HEK293T (cell line): ENCODE measurements at regions not wholly inside any gene's neighbourhood (a gene's known extent, or its start where the extent isn't known, plus 50 kb on each side); places are given as distances from the start of the nearest gene placed in this dataset.

ENCODE experiments used
- CTCF ChIA-PET: fragments of 350-600 bp; formaldehyde crosslinking; extraction: SDS; loops from one replicate; lab custom pipeline; 2021; ENCODE audit warnings: antibody characterized with exemption, inconsistent platforms; lab: Yijun Ruan, JAX
- POLR2A ChIA-PET: fragments of 350-600 bp; formaldehyde crosslinking; extraction: SDS; loops from one replicate; lab custom pipeline; 2020; ENCODE audit warnings: antibody characterized with exemption, inconsistent platforms; lab: Yijun Ruan, JAX
- DNase-seq: peaks from one replicate; pipeline ENCODE4 v3.0.0; 2012; ENCODE audit warnings: mixed read lengths; ENCODE audit errors: extremely low spot score
- ARNT ChIP-seq: fragments of 450-650 bp; IDR thresholded peaks from 2 replicates; pipeline ENCODE4 v1.6.1; 2017; ENCODE audit warnings: mild to moderate bottlenecking
- BHLHE40 ChIP-seq: fragments of 450-650 bp; IDR thresholded peaks from 2 replicates; pipeline ENCODE4 v1.6.1; 2016; ENCODE audit warnings: mild to moderate bottlenecking, moderate library complexity, borderline replicate concordance
- CTBP1 ChIP-seq: fragments of 450-650 bp; IDR thresholded peaks from 2 replicates; pipeline ENCODE4 v1.6.1; 2016; ENCODE audit warnings: borderline replicate concordance
- ELF4 ChIP-seq: fragments of 450-650 bp; IDR thresholded peaks from 2 replicates; pipeline ENCODE4 v1.6.1; 2017; ENCODE audit warnings: antibody characterized with exemption
- FOXA1 ChIP-seq: fragments of 450-650 bp; IDR thresholded peaks from 2 replicates; pipeline ENCODE4 v1.6.1; 2016; ENCODE audit warnings: mild to moderate bottlenecking
- FOXK2 ChIP-seq: fragments of 450-650 bp; IDR thresholded peaks from 2 replicates; pipeline ENCODE4 v1.6.1; 2016; ENCODE audit warnings: mild to moderate bottlenecking
- FOXM1 ChIP-seq: fragments of 450-650 bp; IDR thresholded peaks from 2 replicates; pipeline ENCODE4 v1.6.1; 2017; ENCODE audit warnings: mild to moderate bottlenecking, borderline replicate concordance
- HDGF ChIP-seq: fragments of 450-650 bp; IDR thresholded peaks from 2 replicates; pipeline ENCODE4 v1.6.1; 2017; ENCODE audit warnings: antibody characterized with exemption, borderline replicate concordance
- L3MBTL2 ChIP-seq: fragments of 450-650 bp; conservative IDR thresholded peaks from 2 replicates; pipeline ENCODE4 v1.6.1; 2016; ENCODE audit warnings: mild to moderate bottlenecking
- LEF1 ChIP-seq: fragments of 450-650 bp; IDR thresholded peaks from 2 replicates; pipeline ENCODE4 v1.6.1; 2017; ENCODE audit warnings: mild to moderate bottlenecking, borderline replicate concordance
- NFRKB ChIP-seq: fragments of 450-650 bp; IDR thresholded peaks from 2 replicates; pipeline ENCODE4 v1.6.1; 2016; ENCODE audit warnings: mild to moderate bottlenecking, moderate library complexity
- PKNOX1 ChIP-seq: fragments of 450-650 bp; IDR thresholded peaks from 2 replicates; pipeline ENCODE4 v1.6.1; 2016
- SP1 ChIP-seq: fragments of 450-650 bp; IDR thresholded peaks from 2 replicates; pipeline ENCODE4 v1.6.1; 2017
- SUZ12 ChIP-seq: fragments of 450-650 bp; IDR thresholded peaks from 2 replicates; pipeline ENCODE4 v1.6.1; 2016; ENCODE audit warnings: mild to moderate bottlenecking
- TARDBP ChIP-seq: fragments of 450-650 bp; IDR thresholded peaks from 2 replicates; pipeline ENCODE4 v1.6.1; 2016
- ZNF384 ChIP-seq: fragments of 450-650 bp; IDR thresholded peaks from 2 replicates; pipeline ENCODE4 v1.6.1; 2016

GRCh38 chr11:131089727-131090245 is 173.5 kb upstream of the SNX19 start:
- ChIA-PET POLR2A (no interaction called here), CTCF (no interaction called here)
- no peak for DNase-seq
- TF ChIP-seq NFRKB: no peak
- TF ChIP-seq ARNT: no peak
- no peak for TF ChIP-seq CTBP1
- TF ChIP-seq LEF1: no peak
- TF ChIP-seq ELF4: no peak

- DNase-seq: no peak
- ChIA-PET CTCF (no interaction called here), POLR2A (no interaction called here)
- TF ChIP-seq L3MBTL2 (no peak), HDGF (no peak), ARNT (no peak), PKNOX1 (no peak), ELF4 (no peak), FOXK2 (no peak), ZNF384 (no peak), SP1 (no peak), LEF1 (no peak)
These were observed 176.2 kb upstream of the SNX19 start for GRCh38 chr11:131092469-131092868.

DNA sequence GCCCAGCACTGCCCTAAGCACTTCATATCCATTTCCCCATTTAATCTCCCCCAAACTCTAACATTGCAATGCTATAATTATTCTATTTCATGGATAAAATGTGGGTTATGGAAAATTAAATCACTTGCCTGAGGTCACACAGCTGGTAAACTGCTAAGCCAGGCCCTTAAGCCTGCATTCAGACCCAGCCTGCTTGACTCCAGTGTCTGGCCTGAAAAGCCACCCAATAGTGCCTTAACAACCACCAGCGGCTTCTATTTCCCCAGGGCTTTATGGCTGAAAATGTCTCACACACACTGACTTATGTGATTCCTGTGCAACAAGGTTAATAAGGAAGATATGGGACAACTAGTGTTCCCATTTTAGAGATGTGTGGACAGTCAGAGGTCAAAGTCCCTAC is 178.5 kb upstream of the SNX19 start:
- TF ChIP-seq SUZ12 (no peak), FOXA1 (no peak), NFRKB (no peak), L3MBTL2 (no peak)
- CTCF ChIA-PET: no interaction called here
- POLR2A ChIA-PET: no interaction called here
- DNase-seq: no peak

DNA sequence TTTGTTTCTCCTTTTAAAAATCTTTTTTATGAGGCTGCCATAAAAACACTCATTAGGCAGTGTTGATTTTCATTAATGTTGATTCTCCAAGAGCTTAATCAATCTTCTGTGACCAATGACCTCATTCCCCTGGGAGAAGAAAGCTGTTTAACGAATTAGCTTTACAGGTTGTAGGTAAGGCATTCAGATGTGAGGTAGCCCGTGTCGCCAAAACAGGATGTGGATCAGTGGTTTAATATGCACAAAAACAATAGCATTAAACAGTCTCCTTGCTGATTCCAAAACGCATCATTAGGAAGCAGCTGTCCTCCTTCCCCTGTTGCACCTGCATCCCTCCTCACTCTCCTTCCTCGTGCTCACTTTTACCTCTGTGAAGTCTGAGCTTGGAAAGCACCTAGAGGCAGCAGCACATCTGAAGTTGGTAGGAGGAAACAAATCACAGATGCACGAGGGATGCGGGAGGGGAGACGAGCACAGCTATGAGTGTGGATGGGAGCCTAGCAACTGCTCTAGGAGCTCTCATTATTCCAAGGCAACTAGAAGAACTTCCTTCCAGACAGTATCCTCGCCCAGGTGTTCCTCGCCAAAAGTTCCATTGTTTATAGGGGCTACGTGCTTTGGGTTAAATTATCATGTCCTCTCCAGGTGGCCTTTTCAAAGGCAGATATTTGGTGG is 179.4 kb upstream of the SNX19 start:
- DNase-seq: no peak
- ChIA-PET CTCF (no interaction called here), POLR2A (no interaction called here)
- no peak for TF ChIP-seq L3MBTL2
- no peak for TF ChIP-seq PKNOX1
- no peak for TF ChIP-seq LEF1
- no peak for TF ChIP-seq FOXK2

DNA sequence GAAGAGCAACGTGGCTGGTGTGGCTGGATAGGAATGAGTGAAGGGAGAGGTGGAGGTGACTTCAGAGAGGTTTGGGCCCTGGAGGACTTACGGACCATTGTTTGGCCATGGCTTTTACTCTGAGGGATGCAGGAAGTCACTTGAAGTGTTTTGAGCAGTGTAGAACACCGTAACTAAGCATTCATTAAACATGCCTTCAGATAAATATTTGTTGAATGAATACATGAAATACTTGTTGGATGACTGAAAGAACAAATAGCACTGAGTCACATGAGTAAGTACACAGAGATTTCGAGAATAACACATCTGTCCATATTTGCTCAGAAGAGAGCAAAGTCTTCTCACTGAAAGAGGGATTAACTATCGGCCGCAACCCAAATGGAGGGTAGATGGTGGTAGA is 182.7 kb upstream of the SNX19 start:
- no peak for TF ChIP-seq ELF4
- TF ChIP-seq TARDBP: no peak
- no peak for TF ChIP-seq FOXK2
- no peak for TF ChIP-seq FOXM1
- TF ChIP-seq BHLHE40: no peak
- TF ChIP-seq PKNOX1: no peak
- no peak for TF ChIP-seq FOXA1
- no peak for TF ChIP-seq L3MBTL2
- no peak for TF ChIP-seq NFRKB

DNA sequence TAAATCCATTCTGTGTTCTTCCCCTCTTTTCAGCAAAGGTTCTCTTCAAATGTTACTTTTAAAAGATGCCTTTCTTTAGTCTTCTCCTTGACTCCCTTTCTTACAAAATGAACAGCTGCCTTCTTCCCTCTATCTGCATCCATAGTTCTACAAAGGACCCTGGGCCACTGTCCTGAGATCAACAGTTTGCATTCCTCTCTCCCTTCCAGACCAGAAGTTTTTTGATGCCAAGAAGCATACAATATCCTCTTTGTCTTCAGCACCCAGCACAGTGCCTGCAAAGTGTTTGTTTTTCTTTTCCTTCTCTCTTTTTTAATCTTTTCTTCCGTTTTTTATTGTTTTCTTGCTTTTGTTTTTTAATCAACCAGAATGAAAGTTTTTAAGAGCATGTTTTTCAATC is 183.5 kb upstream of the SNX19 start:
- TF ChIP-seq SUZ12 (no peak), FOXK2 (no peak), HDGF (no peak), BHLHE40 (no peak), ELF4 (no peak), PKNOX1 (no peak), TARDBP (no peak), LEF1 (no peak), ARNT (no peak), L3MBTL2 (no peak), FOXM1 (no peak), CTBP1 (no peak), SP1 (no peak), NFRKB (no peak), ZNF384 (no peak), FOXA1 (no peak)
- CTCF ChIA-PET: no interaction called here
- POLR2A ChIA-PET: no interaction called here
- DNase-seq: no peak

More for the DNA sequence above, 182.7 kb upstream of the SNX19 start:
- DNase-seq: no peak
- CTCF ChIA-PET: no interaction called here
- POLR2A ChIA-PET: no interaction called here

DNA sequence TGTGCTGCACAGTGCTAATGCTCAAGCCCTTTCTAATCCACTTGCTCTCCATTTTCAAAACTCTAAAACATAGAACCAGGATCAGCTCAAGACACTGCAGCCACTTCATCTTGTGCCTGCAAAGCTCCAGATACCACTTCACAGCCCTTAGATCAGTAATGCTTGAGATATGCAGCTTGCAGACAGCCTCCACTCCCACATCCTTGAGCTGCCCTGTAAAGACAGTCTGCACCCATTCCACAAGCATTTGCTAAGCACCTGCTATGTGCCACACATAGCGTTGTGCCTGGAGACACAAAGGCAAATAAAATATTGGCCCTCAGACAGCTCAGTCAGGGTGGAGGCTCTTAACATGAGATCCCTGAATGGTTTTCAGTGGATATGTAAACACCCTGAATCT is 192.5 kb upstream of the SNX19 start:
- no peak for DNase-seq
- no peak for TF ChIP-seq BHLHE40
- no peak for TF ChIP-seq PKNOX1
- no peak for TF ChIP-seq SUZ12
- TF ChIP-seq ARNT: no peak
- no peak for TF ChIP-seq FOXK2
- TF ChIP-seq CTBP1: no peak
- TF ChIP-seq HDGF: no peak
- no peak for TF ChIP-seq FOXA1
- TF ChIP-seq SP1: no peak
- no peak for TF ChIP-seq ELF4
- TF ChIP-seq FOXM1: no peak
- no peak for TF ChIP-seq LEF1
- TF ChIP-seq L3MBTL2: no peak
- ChIA-PET POLR2A (no interaction called here), CTCF (no interaction called here)
